ENCODE measurements at regions not wholly inside any gene's neighbourhood (a gene's known extent, or its start where the extent isn't known, plus 50 kb on each side); places are given as distances from the start of the nearest gene placed in this dataset.

DNA sequence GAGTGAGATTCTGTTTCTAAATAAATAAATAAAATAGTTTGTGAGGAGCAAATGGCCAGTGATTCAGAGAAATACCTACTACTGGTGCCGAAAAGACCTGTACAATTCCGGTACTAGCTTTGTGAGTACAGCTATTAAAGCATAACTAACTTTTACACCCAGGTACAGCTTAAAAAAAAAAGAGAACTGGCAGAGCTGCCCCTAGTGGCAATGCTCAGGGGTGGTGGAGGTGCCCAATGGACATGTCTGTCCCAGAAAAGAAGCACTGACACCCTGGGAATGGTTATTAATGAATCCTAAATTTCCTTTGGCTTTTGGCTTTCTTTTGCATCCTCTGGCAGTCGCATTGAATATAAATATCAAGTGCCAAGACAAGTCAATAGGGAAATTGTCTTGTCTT is 87.0 kb downstream of the LIPG start:
- Mint-ChIP-seq H3K4me3 (no peak overlapping the region), H3K36me3 (ENCODE audit: insufficient read depth) (no peaks in the 10 kb centered on the region)

More for the DNA sequence above, 87.0 kb downstream of the LIPG start:
- no peaks in the 10 kb centered on the region for H3K9me3 Mint-ChIP-seq
- ATAC-seq (replicated peaks; ENCODE audit: extremely low read depth, poor library complexity, severe bottlenecking) (no peak), DNase-seq (ENCODE audit: low spot score in 2 of 2) (no peak)
- H3K27me3 Mint-ChIP-seq, result peaks cover 5% of the 10 kb centered on the region
- peaks cover 6% of the 10 kb centered on the region for H3K4me1 Mint-ChIP-seq
- no peak overlapping the region for H3K27ac Mint-ChIP-seq (ENCODE audit: low read depth)
